Glomerular endothelial cell (primary cell): ENCODE measurements at regions not wholly inside any gene's neighbourhood (a gene's known extent, or its start where the extent isn't known, plus 50 kb on each side); places are given as distances from the start of the nearest gene placed in this dataset.

Experiments used
- DNase-seq: peaks from one replicate; pipeline ENCODE4 v3.0.0-alpha.2; 2011; ENCODE audit warnings: low read depth, low spot score; ENCODE audit errors: extremely low read depth

DNA sequence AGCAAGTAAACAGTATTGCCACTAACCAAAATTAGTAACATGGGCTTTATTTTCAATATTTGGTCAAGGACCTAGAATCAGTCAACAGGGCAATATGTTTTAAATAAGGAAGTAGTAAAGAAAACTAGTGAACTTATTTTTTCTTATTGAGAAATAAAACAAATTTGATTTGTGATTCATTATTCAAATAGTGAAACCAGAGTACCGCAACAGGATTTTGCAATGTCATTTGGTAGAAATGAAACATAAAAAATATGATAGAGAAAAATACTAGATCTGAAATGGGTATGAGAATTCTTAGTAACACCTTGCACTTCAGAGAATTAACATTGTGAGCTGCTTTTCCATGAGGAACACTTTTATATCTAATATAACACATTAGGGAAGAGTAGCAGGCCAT lies 291.8 kb upstream of the GBE1 start:
- DNase-seq, result no peak

DNA sequence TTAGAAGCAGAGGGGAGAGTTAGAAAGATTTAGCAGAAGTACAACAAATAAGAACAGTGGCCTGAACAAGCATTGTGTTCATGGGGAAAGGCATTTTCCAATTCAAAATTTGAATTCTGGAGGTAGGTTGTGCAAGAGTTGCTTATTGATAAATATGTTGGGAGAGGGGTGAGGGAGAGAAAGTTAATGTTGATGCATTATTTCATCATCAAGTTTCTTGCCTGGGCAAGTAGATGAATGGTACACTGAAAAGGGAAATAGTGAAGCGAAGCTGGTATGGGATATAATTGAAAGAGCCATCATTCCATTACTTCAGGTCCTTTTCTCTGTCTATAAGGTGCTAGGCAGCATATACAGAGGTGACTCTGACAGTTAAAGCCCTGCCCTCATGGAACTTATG lies 288.9 kb upstream of the GBE1 start:
- DNase-seq, result no peak

DNA sequence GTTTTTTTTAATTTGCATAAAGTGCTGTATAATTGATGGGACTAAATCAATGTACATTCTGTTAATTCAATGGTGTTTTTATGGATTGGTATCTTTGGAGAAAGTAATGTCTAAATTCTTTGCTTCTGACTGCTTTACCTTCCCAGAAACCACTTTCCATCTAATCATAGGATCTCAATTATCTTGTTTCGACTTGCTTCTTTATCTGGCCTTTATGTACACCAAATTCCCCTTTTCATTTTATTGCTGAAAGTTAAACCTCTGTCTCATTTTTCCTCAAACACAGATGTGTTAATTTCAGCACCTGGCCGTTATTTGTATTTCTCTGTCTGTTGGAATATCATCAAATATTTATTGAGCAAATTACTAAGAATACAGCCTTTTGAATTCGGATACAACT lies 287.3 kb upstream of the GBE1 start:
- no peak for DNase-seq

DNA sequence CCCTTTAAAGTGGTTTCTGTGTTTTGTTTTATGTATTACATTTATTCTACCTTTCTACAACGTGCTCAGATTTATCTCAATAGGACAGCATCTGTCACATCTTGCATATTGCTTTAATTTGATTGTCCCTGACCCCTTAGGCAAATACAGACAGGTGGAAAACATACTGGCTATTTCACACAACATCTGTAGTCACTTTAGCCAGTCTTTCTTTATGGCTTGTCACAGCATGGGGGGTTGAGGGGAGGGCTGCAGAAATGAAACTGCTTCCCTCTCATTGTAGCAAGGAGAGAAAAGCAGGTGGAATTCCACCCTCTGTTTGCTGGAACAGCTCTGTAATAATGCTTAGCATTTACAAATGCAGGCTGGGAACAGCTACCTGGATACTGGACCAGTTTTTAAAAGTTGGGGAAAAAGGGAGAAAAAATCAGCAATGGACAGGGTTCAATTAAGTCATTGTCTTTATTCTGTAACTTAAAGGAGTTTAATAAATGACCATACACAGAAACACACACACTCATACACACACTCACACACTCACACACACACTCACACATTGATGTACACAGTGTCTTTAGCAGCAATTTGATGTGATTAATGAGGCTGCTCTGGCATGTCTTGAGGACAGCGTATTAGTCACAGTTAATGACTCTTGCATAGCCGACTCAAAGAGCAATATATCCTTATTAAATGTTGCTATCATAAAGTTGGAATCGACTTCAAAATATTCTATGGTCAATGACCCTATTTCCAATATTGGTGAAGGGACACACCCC lies 283.7 kb upstream of the GBE1 start:
- no peak for DNase-seq

DNA sequence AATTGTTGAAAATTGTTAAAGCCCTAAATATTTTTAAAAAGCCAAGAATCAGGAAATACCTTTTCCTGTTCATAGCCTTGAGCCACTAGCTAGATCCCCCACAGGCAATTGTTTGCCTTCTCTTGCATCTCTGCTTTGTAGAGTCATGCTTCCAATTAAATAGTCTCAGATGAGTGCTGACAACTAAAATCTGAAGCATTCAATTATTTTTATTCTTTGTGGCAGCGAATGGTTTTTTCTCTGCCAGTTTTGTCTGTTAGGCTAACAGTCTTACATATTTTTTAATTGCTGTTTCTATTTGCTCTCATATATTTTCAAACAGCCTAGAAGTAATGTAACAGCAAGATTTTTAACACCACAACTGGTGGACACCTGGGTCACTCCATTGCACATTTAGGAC lies 277.1 kb upstream of the GBE1 start:
- DNase-seq, result no peak

DNA sequence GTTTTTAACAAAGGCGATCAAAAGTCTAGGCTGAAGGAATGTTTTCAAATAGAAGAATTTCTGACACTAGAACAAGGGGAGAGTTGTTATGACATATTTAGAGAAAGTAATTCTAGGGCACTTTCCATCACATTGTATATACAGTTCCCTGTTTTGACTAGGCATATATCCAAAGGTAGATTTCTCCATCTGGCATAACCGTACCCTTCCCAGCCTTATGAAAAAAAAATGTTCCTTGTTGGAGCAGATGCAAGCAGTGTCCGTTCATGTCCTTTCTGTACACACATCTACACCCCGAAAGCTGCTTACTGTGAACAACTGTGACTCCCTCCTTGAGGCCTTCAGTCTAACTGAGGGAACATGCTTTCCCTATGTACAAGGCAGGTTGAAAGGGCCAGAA lies 271.7 kb upstream of the GBE1 start:
- no peak for DNase-seq

DNA sequence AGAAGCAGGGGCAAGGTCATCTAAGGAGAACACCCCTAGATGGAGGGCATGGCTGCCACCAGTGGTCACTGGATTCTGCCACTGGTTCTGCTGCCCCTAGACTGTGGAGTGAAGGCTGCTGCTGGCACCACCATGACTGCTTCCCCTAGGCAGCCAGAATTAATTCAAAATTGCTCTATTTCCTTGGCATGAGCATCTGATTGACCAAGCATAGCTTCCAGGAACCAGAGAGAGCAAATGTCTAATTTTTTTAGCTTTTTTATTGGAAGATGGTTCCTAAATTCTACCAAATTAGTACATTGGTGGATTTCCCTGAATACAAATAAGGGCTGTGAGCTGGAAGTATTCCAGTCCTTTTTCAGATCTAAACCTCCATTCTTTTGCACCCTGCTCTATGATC lies 270.2 kb upstream of the GBE1 start:
- DNase-seq, result no peak

DNA sequence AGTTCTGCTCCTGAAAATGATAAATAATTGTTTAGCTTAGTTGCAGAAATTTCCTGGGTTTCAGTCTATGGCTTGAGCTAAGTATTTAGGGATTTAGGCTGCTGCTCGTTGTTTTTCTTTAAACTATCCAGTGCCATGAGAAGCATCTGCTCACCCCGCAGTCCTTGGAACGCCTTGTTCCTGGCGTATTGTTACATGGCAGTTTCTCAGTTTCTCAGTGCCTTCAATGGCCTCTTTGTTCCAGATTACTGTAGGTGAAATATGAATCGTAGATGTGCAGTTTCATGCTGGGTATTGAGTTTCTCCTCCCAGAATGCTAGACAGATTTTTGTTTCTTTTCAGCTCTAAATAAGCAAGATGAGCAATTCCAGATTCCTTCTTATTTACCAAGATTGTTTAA lies 269.5 kb upstream of the GBE1 start:
- no peak for DNase-seq

DNA sequence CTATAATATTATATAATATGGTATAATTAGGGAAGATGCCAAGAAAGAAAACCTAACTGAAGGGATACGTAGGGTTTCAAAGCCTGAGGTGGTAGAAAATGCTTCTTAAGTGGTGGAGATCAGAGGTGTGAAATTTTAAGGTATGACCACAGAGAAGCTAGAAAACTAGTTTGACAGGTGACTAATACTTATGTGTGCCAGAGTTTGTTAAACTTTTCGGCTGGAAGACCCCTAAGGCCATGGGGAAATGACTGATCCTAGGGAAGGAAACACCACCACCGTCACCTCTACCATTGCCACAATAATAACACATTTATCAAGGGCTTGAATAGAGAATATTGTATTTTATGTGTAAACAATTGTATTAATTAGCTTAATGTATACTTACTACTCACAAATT lies 261.4 kb upstream of the GBE1 start:
- DNase-seq, result no peak

DNA sequence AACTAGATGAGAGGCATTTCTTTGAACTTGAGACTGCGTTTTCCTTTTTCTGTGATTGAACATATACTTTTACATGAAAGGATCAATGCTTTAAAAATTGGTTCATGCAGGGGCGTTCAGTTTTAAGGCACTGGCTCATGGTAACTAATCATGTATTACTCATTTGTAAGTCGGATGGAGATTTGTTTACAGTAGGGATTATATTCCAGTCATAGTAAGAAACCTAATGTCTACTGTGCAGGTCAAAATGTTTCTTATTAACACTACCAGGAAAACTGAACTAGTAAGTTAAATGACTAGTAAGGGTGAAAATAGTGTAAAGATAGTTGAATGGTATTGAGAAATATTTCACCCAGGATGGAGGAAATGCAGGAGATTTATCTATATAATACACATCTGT lies 258.8 kb upstream of the GBE1 start:
- no peak for DNase-seq

DNA sequence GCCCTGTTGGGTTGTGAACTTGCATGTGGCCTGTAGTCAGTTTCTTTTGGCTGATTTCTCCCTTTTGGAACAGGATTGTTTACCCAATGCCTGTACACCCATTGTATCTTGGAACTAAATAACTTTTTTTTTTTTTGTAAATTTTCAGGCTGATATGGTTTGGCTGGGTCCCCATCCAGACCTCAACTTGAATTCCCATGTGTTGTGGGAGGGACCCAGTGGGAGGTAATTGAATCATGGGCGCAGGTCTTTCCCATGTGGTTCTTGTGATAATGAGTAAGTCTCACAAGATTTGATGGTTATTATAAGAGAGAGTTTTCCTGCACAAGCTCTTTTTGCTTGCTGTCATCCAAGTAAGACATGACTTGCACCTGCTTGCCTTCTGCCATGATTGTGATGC lies 253.8 kb upstream of the GBE1 start:
- no peak for DNase-seq

DNA sequence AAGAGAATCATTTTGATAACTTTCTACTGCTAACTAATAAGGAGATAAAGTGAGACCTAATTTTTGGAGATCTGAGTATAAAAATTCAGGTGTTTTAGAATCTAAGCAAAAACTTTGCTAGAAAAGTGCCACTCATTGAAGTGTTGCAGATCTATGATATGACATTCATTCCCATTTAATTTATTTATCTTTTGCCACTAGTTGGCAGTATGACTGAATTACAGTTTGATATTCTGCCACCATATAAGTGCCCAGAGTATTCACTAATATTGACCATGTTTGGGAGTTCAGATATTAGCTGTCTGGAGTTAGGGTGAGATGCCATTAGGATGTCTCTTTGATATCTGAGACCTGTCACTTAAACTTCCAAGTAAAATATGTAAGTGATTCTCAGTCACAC lies 251.3 kb upstream of the GBE1 start:
- DNase-seq, result no peak

DNA sequence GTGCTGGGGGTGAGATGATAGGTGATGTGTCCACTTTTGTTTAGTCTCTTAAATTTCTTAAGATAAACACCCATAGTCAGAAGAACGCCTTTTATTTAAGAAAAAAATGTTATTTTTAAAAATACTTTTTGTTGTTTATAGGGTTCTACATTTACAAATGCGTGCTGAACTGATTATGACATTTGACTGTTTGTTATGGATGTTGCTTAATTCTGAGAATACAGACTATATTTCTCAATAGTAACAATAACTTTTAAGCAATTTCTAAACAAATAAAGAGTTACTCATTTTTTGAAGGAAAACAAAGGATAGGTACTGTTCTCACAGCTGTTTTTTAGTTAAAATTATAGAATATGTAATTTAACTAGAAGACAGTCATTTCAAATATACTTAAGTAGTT lies 249.9 kb upstream of the GBE1 start:
- DNase-seq, result no peak

DNA sequence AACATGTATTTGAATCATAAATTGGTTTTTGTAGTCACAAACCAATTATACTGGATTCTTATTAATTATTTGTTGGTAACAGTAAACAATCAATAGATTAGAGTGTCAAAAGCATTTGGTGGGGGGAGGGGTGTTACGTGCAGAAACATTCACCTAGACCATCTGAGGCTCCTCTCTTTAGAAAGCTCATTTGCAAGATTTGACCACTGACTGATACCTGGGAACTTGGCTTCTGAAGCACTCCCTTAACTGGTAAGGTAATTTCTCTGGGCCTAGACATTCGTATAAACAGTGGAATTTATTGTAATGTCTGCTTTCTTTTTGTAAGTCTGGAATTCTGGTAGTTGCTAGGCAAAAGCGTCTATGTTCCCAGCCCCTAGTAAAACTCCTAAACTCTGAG lies 243.8 kb upstream of the GBE1 start:
- no peak for DNase-seq

DNA sequence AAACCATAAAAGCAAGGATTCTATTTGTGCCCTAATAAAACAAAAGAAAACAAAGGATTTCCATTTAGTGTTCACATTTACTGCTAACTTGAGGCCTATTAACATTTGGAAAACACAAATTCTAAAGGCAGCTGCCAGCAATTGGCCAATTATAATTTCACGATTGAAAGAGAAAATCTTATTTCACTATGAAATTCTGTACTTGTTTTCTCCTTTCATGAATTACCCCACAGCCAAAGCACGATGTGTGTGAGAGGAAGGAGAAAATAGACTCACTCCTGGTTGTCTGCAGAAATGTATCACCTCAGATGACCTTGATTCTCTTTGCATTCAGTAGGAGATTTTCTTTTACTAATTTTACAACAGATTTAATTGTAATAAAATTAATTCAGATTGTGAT lies 242.8 kb upstream of the GBE1 start:
- DNase-seq, result no peak

DNA sequence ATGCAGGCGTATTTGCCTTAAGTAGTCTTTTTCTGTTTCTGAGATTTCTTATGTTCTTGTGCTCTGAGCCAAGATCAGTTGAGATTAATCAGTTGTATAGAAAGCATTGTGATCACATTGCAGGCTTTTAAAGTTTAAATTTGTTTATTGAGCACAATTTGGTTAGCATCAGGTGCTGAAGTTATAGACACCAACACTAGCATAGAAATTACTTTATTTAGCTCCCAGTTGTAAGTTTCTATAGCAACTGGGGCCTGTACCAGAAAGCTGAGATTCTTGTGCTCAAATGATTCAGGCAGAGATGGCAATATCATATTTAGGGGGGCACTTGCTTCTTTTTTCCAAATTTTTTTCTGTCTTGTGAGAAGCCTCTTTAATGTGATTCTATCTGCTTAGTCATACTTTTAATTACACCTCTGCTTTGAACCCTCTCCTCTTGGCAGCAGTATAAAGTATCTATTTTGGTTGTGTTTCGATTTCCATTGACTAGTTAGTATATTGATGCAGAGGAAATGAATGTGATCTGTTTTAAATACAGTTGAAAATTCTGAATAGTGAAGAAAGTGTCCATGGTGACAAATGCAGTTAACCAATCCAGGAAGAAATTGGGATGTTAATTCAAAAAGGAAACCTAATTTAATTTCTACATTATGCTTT lies 241.7 kb upstream of the GBE1 start:
- no peak for DNase-seq

DNA sequence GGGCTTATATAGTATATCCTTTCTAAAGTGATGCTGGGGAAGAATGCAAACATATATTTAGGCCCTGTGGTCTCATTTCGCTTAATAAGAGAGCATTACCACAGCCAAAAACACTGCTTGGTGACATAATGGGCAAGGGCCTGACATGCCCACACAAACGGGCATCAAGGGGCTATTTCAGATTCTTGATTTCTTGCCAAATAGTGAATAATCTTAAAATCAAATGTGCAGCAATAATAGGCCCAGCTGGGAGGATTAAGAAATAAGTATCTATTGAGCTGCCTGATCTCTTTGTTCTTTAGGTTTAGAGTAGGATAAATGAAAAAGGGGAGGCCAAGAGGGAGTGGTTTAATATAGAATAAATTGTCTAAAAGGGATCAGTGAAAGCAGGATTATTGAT lies 241.0 kb upstream of the GBE1 start:
- DNase-seq, result no peak

DNA sequence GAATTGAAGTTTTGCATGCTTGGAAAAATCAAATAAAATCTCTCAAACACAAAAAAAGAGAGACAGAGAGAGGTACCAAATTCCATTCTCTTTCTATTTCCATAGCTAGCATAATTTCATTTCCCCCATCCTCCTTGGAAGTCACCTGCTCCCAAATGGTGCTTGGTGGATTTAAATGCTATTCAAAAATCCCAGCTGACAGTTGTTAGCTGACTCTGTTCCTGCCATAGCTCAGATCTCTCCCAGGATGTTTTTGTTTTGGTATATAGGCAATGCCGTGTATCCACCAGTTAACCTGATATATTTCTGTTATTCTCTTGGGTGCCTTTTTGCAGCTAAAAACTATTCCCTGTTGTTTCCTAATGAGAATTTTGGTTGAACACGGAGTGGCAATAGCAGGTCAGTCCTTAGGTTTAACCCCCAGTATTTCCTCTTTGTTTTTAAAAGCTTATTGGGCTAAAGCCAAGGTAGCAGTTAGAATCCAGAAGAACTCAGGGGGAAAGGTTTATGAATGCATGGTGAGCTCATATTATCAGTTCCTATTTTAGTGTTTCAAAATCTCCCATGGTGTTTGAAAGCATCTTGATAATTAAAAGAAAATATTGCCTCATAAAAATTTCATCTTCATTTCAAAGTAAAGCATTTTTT lies 240.0 kb upstream of the GBE1 start:
- DNase-seq, result no peak

DNA sequence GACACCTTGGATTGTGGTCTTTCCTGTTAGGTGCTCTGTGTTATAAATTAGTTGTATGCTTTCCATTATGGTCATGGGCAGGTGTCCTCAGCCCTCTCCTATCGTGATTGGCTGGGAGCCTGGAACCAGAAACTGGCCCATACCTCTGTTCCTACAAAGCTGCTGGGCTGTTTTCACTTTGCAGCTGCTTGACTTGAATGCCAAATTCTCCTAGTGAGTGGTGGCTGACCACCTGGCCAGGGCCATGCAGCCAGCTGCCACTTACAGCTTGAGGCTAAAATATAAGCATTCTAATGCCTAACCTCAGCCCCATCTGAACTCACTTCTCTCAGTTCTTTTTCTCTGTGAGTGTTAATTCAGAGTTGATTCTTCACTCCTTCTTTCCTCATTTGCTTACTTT lies 239.3 kb upstream of the GBE1 start:
- no peak for DNase-seq

DNA sequence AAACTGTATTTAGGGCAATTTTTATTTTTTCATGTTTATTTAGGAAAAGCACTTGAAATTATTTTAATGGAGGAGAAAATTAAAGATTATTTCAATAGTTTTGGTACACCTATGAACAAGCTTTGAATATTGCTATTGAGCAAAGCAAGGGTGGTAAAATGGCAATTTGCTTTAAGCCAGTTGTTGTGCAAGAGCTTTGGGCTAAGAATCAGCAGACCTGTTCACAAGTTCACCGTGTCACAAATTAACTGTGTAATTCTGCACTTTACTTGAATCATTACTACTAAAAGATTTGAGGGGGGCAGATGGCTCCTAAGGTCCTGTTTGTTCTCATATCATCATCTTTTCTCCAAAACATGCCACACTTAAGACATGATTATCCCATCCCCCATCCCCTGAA lies 238.9 kb upstream of the GBE1 start:
- no peak for DNase-seq

DNA sequence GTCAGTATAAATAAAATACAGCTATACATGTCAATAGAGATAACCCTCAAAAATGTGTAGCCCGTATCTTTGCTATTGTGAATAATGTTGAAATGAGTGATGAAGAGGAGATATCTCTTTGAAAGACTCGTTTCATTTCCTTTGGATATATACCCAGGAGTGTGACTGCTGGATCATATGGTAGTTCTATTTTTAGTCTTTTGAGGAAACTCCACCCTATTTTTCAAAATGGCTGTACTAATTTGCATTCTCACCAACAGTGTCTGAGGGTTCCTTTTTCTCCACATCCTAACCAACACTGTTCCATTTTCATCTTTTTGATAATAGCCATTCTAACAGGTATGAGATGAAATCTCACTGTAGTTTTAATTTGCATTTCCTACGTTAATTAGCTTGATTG lies 237.5 kb upstream of the GBE1 start:
- DNase-seq, result no peak

DNA sequence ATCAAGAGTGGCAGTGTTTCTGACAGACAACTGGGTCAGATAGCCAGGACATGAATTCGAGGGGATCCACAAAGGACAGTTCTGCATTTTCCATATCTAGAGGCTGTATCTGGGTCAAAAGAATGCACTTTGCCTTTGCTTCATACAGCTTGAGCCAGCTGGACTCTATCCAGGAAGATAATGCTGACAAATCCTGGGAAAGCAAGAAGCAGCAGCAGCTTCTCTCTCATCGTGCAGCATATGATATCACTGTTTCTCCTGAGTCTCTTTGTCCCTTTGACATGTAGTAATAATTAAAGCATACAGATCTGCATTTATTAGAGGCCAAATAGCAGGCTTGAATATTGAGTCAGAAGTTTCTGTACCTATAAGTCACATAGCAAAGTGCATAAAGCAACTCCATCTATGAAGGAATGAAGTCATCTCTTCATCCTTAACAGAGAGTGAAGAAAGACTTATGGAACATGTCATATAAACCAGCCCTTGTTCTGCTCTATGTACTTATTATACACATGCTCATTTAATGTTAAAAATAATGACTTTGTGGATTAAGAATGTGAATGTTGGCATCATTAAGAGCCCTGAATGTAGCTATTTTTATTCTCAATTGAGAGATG lies 236.8 kb upstream of the GBE1 start:
- no peak for DNase-seq
